HG03039 (cell line): ENCODE measurements at regions not wholly inside any gene's neighbourhood (a gene's known extent, or its start where the extent isn't known, plus 50 kb on each side); places are given as distances from the start of the nearest gene placed in this dataset.
"Not testable (repeated sequence)": the region's sequence is repeated elsewhere in the genome, so short reads cannot be mapped to it uniquely, and the experiment has no call there.

Experiments used
- ATAC-seq: cut with Tn5 transposase; IDR thresholded peaks from one replicate; pipeline ENCODE4 v1.9.1; 2021; ENCODE audit warnings: mild to moderate bottlenecking, moderate library complexity; ENCODE audit not compliant: unreplicated experiment

DNA sequence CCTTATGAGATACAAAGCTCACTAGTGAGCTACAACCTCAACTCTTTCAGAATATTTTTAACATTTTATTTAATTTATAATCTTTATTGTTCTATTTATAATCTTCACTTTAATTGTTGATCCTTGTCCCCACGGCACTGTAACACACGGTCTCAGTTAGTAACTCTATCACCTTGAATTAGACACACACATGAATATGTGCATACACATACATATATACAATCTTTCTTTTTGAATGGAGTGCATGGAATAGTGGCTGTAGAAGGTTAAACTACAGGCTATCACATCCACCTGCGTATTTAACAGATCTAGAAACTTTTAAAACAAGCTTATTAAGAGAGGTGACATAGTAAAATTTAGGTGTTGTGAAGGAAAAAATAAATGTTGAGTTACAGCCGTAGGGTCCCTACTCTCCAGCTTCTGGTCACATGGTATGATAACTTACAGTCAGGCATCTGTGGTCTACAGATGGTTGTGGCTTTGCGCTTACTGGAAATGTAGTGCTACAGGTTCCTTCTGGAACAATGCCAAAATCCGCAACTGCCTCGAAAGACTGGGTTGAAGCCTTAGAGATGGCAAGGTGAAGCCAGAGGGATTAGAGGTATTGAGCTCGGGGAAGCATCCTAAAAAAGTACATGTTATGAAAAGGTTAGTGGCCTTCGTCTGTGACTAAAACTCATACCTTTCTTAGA lies 1324.1 kb upstream of the SLC39A10 start:
- no peak for ATAC-seq

DNA sequence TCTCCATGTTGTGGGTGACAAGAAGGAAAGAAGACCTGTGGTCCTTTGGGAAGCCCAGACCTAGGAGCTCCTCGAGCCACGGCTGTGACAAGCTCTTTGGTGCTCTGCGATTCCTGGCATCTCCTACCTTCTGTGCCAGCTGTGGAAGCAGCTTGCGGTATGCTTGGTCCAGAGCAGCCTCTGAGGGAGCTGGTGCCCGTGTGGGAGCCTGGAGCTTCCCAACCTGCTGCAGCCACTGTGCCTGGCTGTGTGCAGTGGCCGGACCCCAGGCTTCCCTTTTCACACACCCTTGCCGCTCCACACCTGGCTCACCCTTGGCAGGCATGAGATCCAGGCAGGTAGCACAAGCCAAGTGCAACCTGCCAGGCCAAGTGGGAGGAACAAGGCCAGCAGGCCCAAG lies 1328.6 kb upstream of the SLC39A10 start:
- ATAC-seq: no peak

DNA sequence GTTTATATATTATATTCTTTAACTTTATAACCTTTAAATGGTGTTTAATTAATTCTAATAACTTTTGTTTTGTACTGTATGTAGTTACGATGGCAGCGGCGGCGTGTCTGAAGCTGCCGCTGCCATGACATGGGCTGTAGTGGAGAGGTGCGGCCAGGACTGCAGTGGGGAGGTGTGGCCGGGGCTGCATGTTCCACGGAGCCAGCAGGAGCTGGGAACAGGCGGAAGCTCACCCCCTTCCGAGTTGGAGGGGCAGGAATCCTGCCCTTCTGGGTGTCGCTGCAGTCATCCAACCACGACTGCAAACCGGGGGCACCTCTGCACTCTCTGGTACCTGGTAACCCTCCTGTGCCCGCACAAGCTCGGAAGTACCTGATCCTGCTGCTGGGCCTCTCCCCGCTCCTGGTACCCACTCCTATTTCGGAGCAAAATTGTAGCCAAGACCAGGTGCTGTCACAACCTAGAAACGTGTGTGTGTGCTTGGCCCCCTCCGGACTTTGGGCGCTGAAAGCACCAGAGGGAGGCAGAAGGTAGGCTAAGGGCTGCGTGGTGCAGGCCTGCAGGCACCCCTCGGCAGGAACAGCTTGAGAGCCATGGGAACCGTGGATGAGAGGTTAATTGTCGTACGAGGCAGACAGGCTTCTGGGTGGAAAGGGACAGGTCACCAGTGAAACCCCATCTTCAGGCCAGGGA lies 1329.7 kb upstream of the SLC39A10 start:
- ATAC-seq: no peak

DNA sequence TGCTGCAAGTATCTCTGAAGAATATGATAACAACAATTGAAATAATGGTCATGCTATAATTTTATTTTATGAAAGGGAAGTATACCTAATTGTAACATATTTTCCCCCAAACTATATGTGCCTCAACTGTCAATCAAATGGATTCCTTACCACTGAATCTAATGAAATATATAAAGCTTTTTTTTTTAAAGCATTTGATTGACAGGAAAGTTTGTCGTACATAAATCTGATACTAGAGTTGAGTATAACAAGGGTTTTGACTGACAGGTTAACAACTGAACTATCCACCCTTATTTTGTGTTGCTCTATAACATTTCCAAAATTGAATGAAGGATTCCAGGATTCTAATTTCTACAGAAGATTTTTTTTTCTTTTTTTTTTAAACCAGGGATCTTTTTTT lies 1333.3 kb upstream of the SLC39A10 start:
- ATAC-seq: no peak

DNA sequence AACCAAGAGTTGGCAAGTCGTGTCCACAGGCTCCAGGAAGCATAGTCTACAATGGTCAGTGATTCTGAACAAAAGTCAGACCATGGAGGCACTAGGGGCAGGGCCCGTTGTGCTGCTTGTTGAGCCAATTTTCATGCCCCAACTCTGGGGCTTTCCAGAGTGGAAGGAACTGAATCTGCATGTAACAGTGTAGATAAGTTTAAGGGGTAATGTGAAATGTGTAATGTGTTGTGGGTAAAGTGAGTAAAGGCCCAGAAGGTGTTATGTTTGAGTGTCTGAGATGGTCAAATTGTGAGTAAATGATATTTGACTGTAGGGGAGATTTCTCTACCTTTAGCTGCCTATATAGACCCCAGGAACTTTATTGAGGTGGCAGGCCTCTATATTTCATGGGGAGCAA lies 1336.5 kb upstream of the SLC39A10 start:
- no peak for ATAC-seq

DNA sequence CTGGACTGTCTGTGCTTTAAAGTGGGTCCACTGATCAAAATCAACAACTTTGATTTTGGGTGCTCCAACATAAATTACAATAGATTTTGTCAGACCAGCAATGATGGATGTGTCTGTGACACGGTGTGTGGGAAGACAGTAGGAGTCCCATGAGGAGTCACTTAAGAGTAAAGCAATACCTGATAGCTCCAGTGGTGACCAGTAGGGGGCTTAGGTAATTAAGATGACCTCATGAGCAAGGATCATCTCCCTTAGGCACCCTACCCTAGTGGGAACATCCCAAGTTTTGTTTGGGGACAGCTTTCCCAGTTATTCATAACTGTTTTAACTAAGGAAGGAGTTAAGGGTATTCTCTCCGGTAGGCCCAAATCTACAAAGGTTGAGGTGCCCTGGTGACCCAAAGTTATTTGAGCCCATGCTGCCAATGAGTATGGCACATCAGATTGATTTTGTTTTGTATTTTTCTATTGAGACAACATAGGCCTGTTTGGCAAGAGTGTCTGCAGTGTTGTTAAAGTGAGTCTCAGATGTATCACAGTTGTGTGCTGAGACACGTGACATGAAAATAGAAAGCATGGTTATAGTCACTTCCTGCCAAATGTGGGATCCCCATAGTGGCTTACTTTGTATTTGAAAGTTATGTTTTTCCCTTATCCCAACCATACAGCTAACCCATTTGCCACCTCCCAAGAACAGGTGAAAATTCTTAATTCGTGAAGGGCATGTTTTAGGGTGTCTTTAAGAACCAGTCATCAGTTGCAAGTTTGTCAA lies 1337.6 kb upstream of the SLC39A10 start:
- ATAC-seq: peak; percentile 75

DNA sequence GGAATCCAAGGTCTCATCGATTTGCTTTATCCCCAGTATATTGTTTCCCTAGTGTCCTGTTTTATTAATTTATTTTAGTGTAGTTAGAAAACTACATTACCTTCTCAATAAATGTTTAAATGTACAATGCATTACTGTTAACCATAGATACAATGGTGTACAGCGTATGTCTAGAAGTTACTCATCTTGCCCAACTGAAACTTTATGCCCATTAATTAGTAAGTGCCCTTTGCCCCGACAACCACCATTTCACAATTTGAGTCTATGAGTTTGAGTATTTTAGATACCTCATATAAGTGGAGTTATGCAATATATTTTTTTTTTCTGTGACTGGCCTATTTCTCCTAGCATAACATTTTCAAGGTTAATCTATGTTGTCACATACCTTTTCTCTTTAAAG lies 1343.0 kb upstream of the SLC39A10 start:
- ATAC-seq: no peak

DNA sequence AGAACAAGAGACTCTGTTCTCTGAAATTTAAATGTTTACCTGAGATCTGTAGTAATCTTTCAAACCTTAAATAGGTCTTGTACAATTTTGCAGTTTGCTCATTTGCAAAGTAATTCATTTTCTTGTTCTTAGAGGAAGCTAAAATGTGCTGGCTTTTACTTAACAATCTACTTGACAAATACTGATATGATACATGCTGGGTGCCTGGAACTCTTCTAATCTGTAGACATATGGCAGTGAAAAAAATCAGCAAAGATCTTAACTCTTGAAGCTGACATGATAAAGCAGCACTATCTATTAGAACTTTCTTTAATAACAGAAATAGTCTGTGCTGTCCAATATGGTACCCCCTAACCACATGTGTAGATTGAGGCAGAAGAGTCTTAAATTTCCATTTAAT lies 1352.8 kb upstream of the SLC39A10 start:
- ATAC-seq: no peak

DNA sequence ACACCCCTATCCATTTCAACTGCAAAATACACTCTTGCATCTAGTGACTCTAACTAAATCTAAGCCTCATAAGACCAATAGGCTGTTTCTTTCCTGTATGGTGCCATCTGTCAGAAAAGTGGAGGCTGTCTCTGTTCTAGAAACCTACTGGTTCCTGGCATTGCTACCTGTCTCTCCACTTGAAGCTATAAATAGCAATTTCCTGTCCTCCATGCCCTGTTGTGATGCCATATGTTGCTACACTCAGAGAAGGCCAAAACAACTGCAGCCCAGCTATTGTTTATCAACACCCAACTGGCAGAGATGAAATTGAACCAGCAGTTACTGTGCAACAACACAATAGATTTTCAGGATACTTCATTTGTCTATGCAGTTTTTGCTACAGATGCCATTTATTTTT lies 1355.1 kb upstream of the SLC39A10 start:
- ATAC-seq: no peak

DNA sequence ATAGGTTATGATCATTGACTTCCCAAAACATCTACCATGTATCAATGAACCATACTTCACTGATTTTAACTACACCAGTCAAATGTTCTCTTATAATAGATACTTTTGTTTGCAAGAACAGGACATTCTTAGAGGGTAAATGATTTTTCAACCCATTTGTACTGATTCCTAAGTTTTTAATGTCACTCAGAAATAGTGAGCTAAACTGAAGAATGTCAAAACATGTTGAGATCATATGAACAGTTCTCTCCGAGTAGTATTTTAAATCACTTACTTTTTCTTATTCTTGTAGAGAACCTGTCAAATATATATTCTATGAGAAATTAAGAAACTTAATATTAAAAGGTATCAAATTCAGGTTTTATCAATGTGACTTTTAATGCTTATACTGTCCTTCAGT lies 1362.9 kb upstream of the SLC39A10 start:
- ATAC-seq: no peak

DNA sequence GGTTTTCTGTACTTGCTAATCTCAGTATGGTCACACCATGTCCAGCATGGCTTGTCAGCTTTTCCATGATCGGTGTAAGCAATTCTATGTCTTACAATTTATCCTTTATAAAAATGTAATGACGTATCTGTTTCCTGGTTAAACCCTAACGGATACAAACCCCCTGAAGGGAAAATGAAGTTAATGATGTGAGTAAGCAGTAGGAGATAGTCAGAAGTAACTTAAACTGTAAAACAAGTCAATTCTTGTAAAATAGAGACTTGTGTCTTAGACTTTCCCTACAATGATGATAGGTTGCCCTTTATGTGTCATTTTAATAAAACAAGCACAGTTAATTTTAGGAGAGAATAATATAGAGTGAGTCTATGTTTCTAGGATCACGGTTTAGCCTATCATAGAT lies 1365.9 kb upstream of the SLC39A10 start:
- ATAC-seq: no peak

DNA sequence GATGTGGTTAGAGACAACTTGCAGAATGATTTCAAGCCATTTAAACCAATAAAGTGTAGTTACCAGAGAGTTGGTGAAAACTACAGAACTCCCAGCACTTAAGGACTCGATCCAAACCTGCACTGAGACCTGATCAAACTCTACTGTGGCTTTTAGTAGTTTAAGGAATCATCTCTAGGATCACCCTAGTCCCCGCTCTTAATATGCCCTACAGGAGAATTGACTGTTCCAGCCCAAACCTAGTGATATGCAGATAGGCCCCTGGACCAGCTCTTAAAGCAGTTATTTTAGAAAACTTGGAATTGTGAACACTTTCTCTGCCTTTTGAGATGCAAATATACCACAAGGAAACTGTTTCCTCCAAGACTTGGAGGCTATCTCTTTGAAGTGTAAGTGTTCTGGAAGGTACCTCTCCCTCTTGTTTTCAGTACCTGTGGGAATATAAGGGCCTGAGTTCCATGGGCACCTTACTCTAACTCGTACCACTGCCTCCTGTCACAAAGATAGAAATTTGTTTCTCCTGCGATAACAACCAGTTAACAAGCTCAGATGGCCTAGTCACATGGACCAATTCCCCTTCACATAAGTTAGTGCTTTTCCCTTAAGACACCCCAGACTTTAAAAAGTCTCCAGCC lies 1367.2 kb upstream of the SLC39A10 start:
- no peak for ATAC-seq

DNA sequence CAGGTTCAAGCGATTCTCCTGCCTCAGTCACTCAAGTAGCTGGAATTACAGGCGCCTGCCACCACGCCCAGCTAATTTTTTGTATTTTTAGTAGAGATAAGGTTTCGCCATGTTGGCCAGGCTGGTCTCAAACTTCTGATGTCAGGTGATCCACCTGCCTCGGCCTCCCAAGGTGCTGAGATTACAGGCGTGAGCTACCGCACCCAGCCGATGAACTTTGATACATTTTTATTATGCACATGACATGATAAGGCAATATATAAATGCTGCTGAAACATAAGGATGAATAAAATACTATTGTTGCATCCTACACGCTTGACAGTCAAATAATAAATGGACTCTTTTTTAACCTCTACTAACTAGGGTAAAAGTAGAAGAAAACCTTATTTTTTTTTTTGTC lies 1380.4 kb upstream of the SLC39A10 start:
- not testable (repeated sequence) for ATAC-seq

DNA sequence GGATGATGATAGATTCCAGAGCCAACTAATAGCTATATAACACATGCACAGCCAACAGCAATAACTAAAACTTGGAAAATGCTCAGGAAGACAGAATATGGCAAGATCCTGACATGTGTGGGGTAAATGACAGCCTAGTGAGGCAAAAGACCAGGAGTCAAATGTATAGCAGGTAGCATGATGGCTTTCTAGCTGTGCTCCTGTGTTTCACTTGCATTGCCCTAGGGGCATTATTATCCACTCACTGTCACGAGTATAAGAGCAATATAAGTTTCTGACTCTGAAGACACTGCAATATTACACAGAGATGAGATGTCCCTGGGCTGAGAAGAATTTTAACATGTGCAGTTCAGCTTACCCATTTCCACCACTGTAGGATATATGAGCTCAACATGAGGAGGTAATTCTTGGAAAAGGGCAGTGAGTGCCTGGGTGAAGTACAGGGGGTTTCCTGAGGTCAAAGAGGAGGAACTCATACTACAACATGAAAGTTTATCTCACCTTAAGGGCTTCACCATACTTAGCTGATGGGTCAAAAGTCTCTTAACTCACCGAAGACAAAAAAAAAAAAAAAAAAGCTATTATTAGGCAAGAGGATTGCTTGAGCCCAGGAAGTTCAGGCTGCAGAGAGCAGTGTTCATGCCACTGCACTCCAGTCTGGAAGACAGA lies 1385.6 kb upstream of the SLC39A10 start:
- ATAC-seq: no peak

DNA sequence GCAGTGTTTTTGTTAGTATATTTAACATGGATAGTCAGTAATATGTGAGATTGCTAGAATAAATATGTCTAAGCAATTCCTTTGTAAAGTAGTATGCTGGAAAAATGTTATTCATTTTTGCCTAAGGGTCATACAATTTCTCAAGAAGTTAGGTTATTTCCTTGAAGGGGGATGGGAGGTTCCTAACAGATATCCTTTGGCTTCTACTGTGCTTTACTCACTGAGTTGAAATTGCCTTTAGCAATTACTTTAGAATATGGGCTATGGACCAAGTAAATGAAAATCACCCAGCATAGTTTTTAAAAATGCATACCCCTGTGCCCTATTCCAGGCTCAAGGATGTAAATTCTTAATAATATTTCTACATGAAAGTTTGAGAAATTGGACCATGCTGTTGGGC lies 1386.4 kb upstream of the SLC39A10 start:
- ATAC-seq: no peak

DNA sequence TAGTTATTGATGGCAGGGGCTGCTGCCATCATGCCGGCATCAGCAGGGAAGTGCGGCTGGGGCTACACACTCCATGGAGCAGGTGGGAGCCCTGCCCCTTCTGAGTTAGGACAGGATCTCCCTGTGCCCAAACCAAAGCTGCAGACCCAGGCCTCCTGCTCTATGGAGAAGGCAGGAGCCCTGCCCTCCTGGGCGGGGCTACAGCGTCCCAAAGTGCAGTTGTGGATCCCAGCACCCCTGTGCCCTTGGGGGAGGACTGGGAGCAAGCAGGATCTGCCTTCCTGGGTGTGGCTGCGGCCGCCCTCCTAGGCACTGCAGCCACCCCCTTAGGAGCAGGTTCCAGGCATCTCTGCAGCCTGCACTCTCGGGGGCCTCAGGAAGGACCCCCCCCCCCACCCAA lies 1392.4 kb upstream of the SLC39A10 start:
- ATAC-seq: no peak

DNA sequence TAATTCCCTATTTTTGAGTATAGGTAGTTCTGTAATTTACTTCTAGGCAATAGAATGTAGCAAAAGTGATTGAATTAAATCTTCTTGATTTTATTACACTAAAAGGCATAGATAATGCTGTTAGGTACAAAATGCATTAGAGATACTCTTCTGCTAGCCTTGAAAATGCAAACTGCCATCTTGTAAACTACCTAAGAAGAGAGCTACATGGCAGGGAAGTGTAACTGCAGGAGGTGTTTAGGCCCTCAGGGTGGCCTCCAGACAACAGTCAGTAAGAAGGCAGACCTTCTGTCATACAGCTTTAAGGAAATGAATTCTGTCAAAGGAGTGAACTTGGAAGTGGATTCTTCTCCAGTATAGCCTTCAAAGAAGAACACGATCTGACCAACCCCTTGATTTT lies 1396.8 kb upstream of the SLC39A10 start:
- ATAC-seq: no peak

DNA sequence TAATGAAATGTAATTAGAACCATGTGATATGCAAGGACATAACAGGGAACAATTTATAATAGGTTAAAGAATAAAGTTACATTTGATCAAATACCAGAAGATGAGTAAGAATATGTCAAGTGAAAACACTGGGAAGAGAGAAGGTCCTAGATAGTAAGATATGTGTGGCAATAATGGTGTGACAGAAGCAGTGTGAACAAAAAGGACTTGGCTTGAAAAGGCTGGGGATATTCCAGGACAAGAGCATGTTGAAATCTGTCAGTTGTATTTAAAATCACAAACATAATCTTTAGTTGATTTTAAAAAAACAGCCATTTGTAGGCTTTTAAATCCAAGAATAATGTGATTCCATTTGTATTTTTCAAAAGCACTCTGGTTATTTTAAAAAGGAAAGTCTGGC lies 1399.9 kb upstream of the SLC39A10 start:
- no peak for ATAC-seq

DNA sequence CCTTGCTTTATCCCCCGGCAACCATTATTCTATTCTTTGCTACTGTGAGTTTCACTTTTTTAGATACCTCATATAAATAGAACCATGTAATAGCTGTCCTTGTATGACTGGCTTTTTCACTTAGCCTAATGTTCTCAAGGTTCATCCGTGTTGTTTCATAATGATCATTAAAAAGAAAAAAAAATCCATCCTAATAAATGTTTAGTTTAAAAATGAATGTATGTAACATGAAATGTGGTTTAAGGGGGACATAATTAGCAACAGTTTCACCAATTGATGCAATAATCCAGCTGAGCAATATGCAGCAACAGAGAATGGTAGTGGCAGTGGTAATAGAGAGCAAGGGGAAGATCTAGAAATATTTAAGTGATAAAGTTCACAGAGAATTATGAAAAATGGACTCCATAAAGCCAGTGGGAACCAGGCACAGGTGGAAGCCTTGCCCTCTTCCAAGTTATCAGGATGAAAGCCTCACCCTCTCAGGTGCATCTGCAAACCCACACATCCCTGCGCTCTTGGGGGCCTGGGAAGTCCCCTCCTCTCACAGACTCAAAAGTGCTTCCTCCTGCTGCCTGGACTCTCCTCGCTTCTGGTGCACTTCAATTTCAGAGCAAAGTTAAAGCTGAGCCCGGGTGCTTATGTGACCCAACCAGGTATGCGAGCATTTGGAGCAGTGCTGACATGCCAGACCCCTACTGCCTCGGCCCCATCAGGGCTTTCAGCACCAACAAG lies 1403.3 kb upstream of the SLC39A10 start:
- ATAC-seq: no peak

DNA sequence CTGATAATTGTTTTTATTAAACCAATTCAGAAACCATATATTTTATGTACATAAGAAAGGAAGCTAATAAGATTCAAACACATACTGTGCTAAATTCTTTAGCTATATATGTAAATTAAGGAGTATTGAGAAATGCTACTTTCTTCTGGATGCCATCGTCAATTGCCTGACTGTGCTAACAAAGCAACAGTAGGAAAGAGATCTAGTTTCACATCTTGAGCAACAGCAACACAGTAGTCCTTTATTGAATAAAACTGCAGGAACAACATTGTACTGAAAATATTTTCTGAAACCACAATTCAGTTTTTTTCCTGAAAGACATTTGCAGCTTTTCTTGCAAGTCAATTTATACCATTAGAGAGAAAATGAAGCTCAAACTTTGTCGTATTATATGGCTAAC lies 1404.9 kb upstream of the SLC39A10 start:
- ATAC-seq: no peak
